ENCODE measurements at regions not wholly inside any gene's neighbourhood (a gene's known extent, or its start where the extent isn't known, plus 50 kb on each side); places are given as distances from the start of the nearest gene placed in this dataset.

- TF ChIP-seq CTCF (IDR thresholded peaks at IDR 0.05; ENCODE audit: low read length), result no peak
- TF ChIP-seq EZH2 (IDR thresholded peaks at IDR 0.05; ENCODE audit: borderline replicate concordance, low read length), result no peak
Observed at GRCh38 chr6:18883851-18884250, 496.7 kb downstream of the RNF144B start.

Measured in OCI-LY1 (cell line).